ENCODE measurements at regions not wholly inside any gene's neighbourhood (a gene's known extent, or its start where the extent isn't known, plus 50 kb on each side); places are given as distances from the start of the nearest gene placed in this dataset.

DNA sequence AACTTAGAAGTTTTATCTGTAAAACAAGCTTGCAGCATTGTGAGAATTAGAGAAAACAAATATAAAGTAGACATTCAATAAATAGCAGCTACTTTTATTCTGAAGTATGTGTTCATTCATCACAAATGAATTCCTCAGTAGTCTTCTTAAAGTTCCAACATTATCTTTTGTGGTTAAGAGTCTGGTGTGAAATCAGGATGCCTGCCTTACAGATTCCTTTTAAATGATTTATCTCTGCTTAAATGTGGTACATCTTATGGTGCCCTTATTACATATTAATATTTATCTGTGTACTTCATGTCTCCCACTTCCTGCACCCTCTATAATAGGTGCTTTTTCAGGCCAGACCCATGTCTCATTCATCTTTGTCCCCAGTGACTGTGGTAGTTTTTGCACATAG is 595.0 kb downstream of the STK39 start:
- TF ChIP-seq, protein P1, sequence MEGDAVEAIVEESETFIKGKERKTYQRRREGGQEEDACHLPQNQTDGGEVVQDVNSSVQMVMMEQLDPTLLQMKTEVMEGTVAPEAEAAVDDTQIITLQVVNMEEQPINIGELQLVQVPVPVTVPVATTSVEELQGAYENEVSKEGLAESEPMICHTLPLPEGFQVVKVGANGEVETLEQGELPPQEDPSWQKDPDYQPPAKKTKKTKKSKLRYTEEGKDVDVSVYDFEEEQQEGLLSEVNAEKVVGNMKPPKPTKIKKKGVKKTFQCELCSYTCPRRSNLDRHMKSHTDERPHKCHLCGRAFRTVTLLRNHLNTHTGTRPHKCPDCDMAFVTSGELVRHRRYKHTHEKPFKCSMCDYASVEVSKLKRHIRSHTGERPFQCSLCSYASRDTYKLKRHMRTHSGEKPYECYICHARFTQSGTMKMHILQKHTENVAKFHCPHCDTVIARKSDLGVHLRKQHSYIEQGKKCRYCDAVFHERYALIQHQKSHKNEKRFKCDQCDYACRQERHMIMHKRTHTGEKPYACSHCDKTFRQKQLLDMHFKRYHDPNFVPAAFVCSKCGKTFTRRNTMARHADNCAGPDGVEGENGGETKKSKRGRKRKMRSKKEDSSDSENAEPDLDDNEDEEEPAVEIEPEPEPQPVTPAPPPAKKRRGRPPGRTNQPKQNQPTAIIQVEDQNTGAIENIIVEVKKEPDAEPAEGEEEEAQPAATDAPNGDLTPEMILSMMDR (IDR thresholded peaks at IDR 0.05), result no peak
- TF ChIP-seq EP300 (IDR thresholded peaks at IDR 0.05), result no peak
- no peak for TF ChIP-seq POLR2AphosphoS5 (IDR thresholded peaks at IDR 0.05)
- no peak for TF ChIP-seq POLR2A (IDR thresholded peaks at IDR 0.05)
